BLaER1 treated with 17β-estradiol and CSF1 and Interleukin-3, amounts not matched to agents 10 nM and 100 nM (cell line): ENCODE measurements at regions not wholly inside any gene's neighbourhood (a gene's known extent, or its start where the extent isn't known, plus 50 kb on each side); places are given as distances from the start of the nearest gene placed in this dataset.

Experiments used
- H3K27ac ChIP-seq, 11 experiments: shearing (Covaris generic); formaldehyde crosslinking; 2 replicates each; pipeline ENCODE4 v1.8.1; 2022
- H3K27me3 ChIP-seq, 11 experiments: shearing (Covaris generic); formaldehyde crosslinking; 2 replicates each; pipeline ENCODE4 v1.8.1; 2022
- H3K36me3 ChIP-seq, 11 experiments: shearing (Covaris generic); formaldehyde crosslinking; 2 replicates each; pipeline ENCODE4 v1.8.1; 2022
- H3K4me1 ChIP-seq, 10 experiments: shearing (Covaris generic); formaldehyde crosslinking; 2 replicates each; pipeline ENCODE4 v1.8.1; 2022
- H3K4me2 ChIP-seq, 11 experiments: shearing (Covaris generic); formaldehyde crosslinking; 2 replicates each; pipeline ENCODE4 v1.8.1; 2022
- H3K4me3 ChIP-seq, 10 experiments: shearing (Covaris generic); formaldehyde crosslinking; 2 replicates each; pipeline ENCODE4 v1.8.1; 2022
- H3K9ac ChIP-seq, 11 experiments: shearing (Covaris generic); formaldehyde crosslinking; 2 replicates each; pipeline ENCODE4 v1.8.1; 2022
- H3K9me3 ChIP-seq, 11 experiments: shearing (Covaris generic); formaldehyde crosslinking; replicated peaks in 1 of 11; 2 replicates each; pipeline ENCODE4 v1.8.1; 2022
- H4K20me1 ChIP-seq, 11 experiments: shearing (Covaris generic); formaldehyde crosslinking; 2 replicates each; pipeline ENCODE4 v1.8.1; 2022
- Cebpa-rat ChIP-seq, 11 experiments: shearing (Covaris generic); IDR thresholded peaks; 2 replicates each; pipeline ENCODE4 v1.8.1; 2022

GRCh38 chr16:86992587-86992986, 324.6 kb downstream of the C16orf95 start:
- no peaks in the 10 kb centered on the region; a peak in 1 of 22 replicates for H4K20me1 ChIP-seq
- H3K27ac ChIP-seq, result no peak overlapping the region

GRCh38 chr16:86993426-86994110, 323.6 kb downstream of the C16orf95 start:
- H3K4me1 ChIP-seq, result peaks cover 11 to 39% (median 26%) of the 10 kb centered on the region in 10 experiments
- peak overlapping the region in 2 of 11 experiments; percentile 35 to 38; a peak in 3 of 22 replicates for H3K27ac ChIP-seq
- H3K36me3 ChIP-seq, result no peaks in the 10 kb centered on the region
- H3K27me3 ChIP-seq, result no peaks in the 10 kb centered on the region
- H3K4me2 ChIP-seq, result peak overlapping the region in 7 of 11 experiments; percentile 5 to 63 (median 50); a peak in 11 of 22 replicates
- 0 out of 22 replicates have a peak overlapping the region, but pooled peaks of 1 of the 11 experiments have one; percentile 6 for H3K9ac ChIP-seq
- no peaks in the 10 kb centered on the region for H3K9me3 ChIP-seq
- H4K20me1 ChIP-seq, result no peaks in the 10 kb centered on the region; a peak in 1 of 22 replicates
- TF ChIP-seq Cebpa-rat (IDR thresholded peaks at IDR 0.05), result no peak
- no peak overlapping the region for H3K4me3 ChIP-seq

More at GRCh38 chr16:86992587-86992986, 324.6 kb downstream of the C16orf95 start:
- no peaks in the 10 kb centered on the region for H3K36me3 ChIP-seq
- H3K4me1 ChIP-seq, result peaks cover 11 to 39% (median 26%) of the 10 kb centered on the region in 10 experiments
- H3K4me2 ChIP-seq, result peak overlapping the region in 1 of 11 experiments; percentile 21; a peak in 1 of 22 replicates
- H3K9me3 ChIP-seq, result no peaks in the 10 kb centered on the region
- H3K27me3 ChIP-seq, result no peaks in the 10 kb centered on the region
- H3K9ac ChIP-seq, result no peak overlapping the region
- TF ChIP-seq Cebpa-rat (IDR thresholded peaks at IDR 0.05), result no peak
- no peak overlapping the region for H3K4me3 ChIP-seq

DNA sequence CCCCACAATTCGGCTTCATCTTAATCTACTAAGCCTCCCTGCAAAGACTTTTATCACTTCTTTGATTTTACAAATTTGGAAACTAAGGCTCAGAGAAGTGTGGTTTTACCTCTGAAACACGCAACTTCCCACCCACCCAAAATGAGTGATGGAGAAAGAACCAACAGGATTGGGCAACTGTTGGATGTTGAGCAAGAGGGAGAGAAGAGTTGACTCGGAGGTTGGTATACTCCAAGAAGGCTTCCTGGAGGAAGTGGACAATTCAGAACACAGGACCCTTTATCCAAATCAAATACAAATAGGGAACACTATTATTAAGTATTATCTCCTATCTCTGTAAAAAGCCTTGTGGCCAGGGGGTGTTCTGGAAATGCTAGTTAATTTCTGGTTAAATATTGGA, 323.0 kb downstream of the C16orf95 start:
- TF ChIP-seq Cebpa-rat (IDR thresholded peaks at IDR 0.05), result peak in 1 of 11 experiments; percentile 46; a peak in 1 of 22 replicates
- H3K9ac ChIP-seq, result 0 out of 22 replicates have a peak overlapping the region, but pooled peaks of 1 of the 11 experiments have one; percentile 6
- H3K27me3 ChIP-seq, result no peaks in the 10 kb centered on the region
- H3K9me3 ChIP-seq, result no peaks in the 10 kb centered on the region
- H3K27ac ChIP-seq, result peak overlapping the region in 2 of 11 experiments; percentile 35 to 38; a peak in 3 of 22 replicates
- H3K4me1 ChIP-seq, result peaks cover 11 to 39% (median 26%) of the 10 kb centered on the region in 10 experiments
- H4K20me1 ChIP-seq, result no peaks in the 10 kb centered on the region
- H3K4me2 ChIP-seq, result peak overlapping the region in 7 of 11 experiments; percentile 5 to 63 (median 50); a peak in 12 of 22 replicates
- H3K4me3 ChIP-seq, result no peak overlapping the region
- H3K36me3 ChIP-seq, result no peaks in the 10 kb centered on the region

DNA sequence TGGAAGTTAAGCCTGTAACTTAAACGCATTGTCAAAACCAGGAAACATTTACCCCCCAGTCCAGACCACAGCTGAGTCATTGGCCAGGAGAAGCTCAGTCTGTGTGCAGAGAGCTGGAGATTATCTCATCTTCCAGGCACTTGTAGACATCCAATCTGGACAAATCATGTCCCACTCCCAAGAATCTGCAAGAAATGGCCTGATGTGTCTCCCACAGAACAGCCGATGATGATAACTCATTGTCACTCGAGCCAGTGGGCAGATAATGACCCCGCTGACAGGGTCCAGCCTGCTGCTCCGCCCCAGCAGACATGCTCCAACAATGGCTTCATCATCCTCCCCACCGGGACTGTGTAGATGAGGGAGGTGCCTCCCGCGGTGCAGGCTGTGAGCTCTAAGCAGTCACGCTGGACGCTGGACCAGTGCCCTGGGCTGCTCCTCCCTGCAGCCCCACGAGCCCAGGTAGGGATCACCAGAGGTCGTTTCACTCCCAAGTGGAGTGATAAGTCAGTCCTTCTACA, 322.5 kb downstream of the C16orf95 start:
- H3K36me3 ChIP-seq, result no peaks in the 10 kb centered on the region
- TF ChIP-seq Cebpa-rat (IDR thresholded peaks at IDR 0.05), result no peak
- peak overlapping the region in 7 of 11 experiments; percentile 5 to 63 (median 50); a peak in 12 of 22 replicates for H3K4me2 ChIP-seq
- peaks cover 11 to 37% (median 26%) of the 10 kb centered on the region in 10 experiments for H3K4me1 ChIP-seq
- no peak overlapping the region for H3K4me3 ChIP-seq
- H3K9ac ChIP-seq, result no peak overlapping the region
- H4K20me1 ChIP-seq, result no peaks in the 10 kb centered on the region
- peak overlapping the region in 2 of 11 experiments; percentile 2 to 6; a peak in 2 of 22 replicates for H3K27ac ChIP-seq
- no peaks in the 10 kb centered on the region for H3K27me3 ChIP-seq
- H3K9me3 ChIP-seq, result no peaks in the 10 kb centered on the region

- Histone ChIP-seq H3K9ac (no peak overlapping the region), H3K4me1 (peaks cover 5 to 31% (median 21%) of the 10 kb centered on the region in 10 experiments), H3K4me2 (peak overlapping the region in 2 of 11 experiments; percentile 50 to 63; a peak in 2 of 22 replicates), H3K9me3 (no peaks in the 10 kb centered on the region), H3K36me3 (no peaks in the 10 kb centered on the region), H3K4me3 (no peak overlapping the region), H3K27me3 (no peaks in the 10 kb centered on the region), H4K20me1 (no peaks in the 10 kb centered on the region), H3K27ac (no peak overlapping the region)
- TF ChIP-seq Cebpa-rat (IDR thresholded peaks at IDR 0.05), result no peak
Measured at GRCh38 chr16:86995456-86995855, 321.7 kb downstream of the C16orf95 start.

- no peaks in the 10 kb centered on the region for H3K27me3 ChIP-seq
- H3K4me2 ChIP-seq, result no peak overlapping the region
- peaks cover 0 to 25% (median 16%) of the 10 kb centered on the region in 10 experiments; a peak in 13 of 20 replicates for H3K4me1 ChIP-seq
- no peaks in the 10 kb centered on the region for H4K20me1 ChIP-seq
- no peak overlapping the region for H3K27ac ChIP-seq
- no peak overlapping the region for H3K9ac ChIP-seq
- no peak for TF ChIP-seq Cebpa-rat (IDR thresholded peaks at IDR 0.05)
- no peaks in the 10 kb centered on the region for H3K36me3 ChIP-seq
- H3K4me3 ChIP-seq, result no peak overlapping the region
- H3K9me3 ChIP-seq, result no peaks in the 10 kb centered on the region
Measured at GRCh38 chr16:86996081-86996480, 321.1 kb downstream of the C16orf95 start.

GRCh38 chr16:86997058-86997457, 320.1 kb downstream of the C16orf95 start:
- no peak for TF ChIP-seq Cebpa-rat (IDR thresholded peaks at IDR 0.05)
- no peaks in the 10 kb centered on the region for H3K27me3 ChIP-seq

GRCh38 chr16:86998196-86999001, 318.8 kb downstream of the C16orf95 start:
- Histone ChIP-seq H3K9ac (no peak overlapping the region), H3K36me3 (no peaks in the 10 kb centered on the region), H3K4me2 (no peak overlapping the region), H3K27ac (no peak overlapping the region), H3K4me1 (peaks cover 0 to 37% (median 19%) of the 10 kb centered on the region in 10 experiments; a peak in 12 of 20 replicates), H3K27me3 (no peaks in the 10 kb centered on the region), H4K20me1 (no peaks in the 10 kb centered on the region), H3K9me3 (no peaks in the 10 kb centered on the region; a peak in 1 of 22 replicates), H3K4me3 (no peak overlapping the region)
- TF ChIP-seq Cebpa-rat (IDR thresholded peaks at IDR 0.05), result no peak

More at GRCh38 chr16:86997058-86997457, 320.1 kb downstream of the C16orf95 start:
- H3K4me3 ChIP-seq, result no peak overlapping the region
- no peaks in the 10 kb centered on the region for H3K36me3 ChIP-seq
- H3K9ac ChIP-seq, result no peak overlapping the region
- peaks cover 0 to 29% (median 17%) of the 10 kb centered on the region in 10 experiments; a peak in 12 of 20 replicates for H3K4me1 ChIP-seq
- H3K9me3 ChIP-seq, result no peaks in the 10 kb centered on the region; a peak in 1 of 22 replicates
- no peak overlapping the region for H3K4me2 ChIP-seq
- H4K20me1 ChIP-seq, result no peaks in the 10 kb centered on the region
- no peak overlapping the region for H3K27ac ChIP-seq
